ENCODE measurements at regions not wholly inside any gene's neighbourhood (a gene's known extent, or its start where the extent isn't known, plus 50 kb on each side); places are given as distances from the start of the nearest gene placed in this dataset.

- no peaks in the 10 kb centered on the region for H3K79me2 ChIP-seq (ENCODE audit: insufficient read depth, low read depth)
- no peak overlapping the region for H3K4me3 ChIP-seq (IDR thresholded peaks at IDR 0.05; ENCODE audit: insufficient read depth, low read depth, low read length)
- no peaks in the 10 kb centered on the region for H4K20me1 ChIP-seq (ENCODE audit: insufficient read depth)
- no peak overlapping the region for H3K4me2 ChIP-seq
- TF ChIP-seq, protein P1, sequence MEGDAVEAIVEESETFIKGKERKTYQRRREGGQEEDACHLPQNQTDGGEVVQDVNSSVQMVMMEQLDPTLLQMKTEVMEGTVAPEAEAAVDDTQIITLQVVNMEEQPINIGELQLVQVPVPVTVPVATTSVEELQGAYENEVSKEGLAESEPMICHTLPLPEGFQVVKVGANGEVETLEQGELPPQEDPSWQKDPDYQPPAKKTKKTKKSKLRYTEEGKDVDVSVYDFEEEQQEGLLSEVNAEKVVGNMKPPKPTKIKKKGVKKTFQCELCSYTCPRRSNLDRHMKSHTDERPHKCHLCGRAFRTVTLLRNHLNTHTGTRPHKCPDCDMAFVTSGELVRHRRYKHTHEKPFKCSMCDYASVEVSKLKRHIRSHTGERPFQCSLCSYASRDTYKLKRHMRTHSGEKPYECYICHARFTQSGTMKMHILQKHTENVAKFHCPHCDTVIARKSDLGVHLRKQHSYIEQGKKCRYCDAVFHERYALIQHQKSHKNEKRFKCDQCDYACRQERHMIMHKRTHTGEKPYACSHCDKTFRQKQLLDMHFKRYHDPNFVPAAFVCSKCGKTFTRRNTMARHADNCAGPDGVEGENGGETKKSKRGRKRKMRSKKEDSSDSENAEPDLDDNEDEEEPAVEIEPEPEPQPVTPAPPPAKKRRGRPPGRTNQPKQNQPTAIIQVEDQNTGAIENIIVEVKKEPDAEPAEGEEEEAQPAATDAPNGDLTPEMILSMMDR (conservative IDR thresholded peaks at IDR 0.05; ENCODE audit: low read depth, low read length) = no peak
- H3K9ac ChIP-seq = no peak overlapping the region
- no peaks in the 10 kb centered on the region for H3K4me1 ChIP-seq (ENCODE audit: low read depth, poor library complexity, severe bottlenecking)
- H2AFZ ChIP-seq (ENCODE audit: low read depth) = no peak overlapping the region
- no peak overlapping the region for H3K27ac ChIP-seq
- H3K27me3 ChIP-seq (ENCODE audit: insufficient read depth, low read depth) = no peaks in the 10 kb centered on the region
- no peaks in the 10 kb centered on the region for H3K36me3 ChIP-seq (ENCODE audit: insufficient read depth)
These were observed 393.1 kb downstream of the TAF11L14 start for GRCh38 chr5:18027241-18027867.

DNA sequence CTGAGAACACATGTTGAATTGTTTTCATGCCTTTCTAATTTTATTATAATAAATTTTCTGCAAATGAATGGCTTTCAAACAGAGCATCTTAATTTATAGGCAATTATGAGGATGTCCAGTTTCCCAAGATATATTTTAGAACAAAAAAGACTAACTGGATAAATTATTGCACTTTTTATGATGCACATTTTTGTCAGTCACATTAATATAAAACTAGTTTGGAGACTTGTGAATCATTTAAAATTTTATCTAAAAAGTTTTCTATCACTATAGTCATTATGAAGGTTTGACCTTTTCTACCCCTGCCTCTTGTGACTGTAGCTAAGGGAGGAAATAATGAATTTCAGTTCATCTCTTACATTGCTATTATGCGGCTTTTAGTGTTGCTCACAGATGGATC lies 393.8 kb downstream of the TAF11L14 start:
- TF ChIP-seq, protein P1 (conservative IDR thresholded peaks at IDR 0.05; ENCODE audit: low read depth, low read length) = no peak
- H3K27me3 ChIP-seq (ENCODE audit: insufficient read depth, low read depth) = no peaks in the 10 kb centered on the region
- H3K79me2 ChIP-seq (ENCODE audit: insufficient read depth, low read depth) = no peaks in the 10 kb centered on the region
- H3K4me1 ChIP-seq (ENCODE audit: low read depth, poor library complexity, severe bottlenecking) = no peaks in the 10 kb centered on the region
- H2AFZ ChIP-seq (ENCODE audit: low read depth) = no peak overlapping the region
- H3K36me3 ChIP-seq (ENCODE audit: insufficient read depth) = no peaks in the 10 kb centered on the region
- no peak overlapping the region for H3K4me3 ChIP-seq (IDR thresholded peaks at IDR 0.05; ENCODE audit: insufficient read depth, low read depth, low read length)
- H3K4me2 ChIP-seq = no peak overlapping the region
- H3K9ac ChIP-seq = no peak overlapping the region
- H4K20me1 ChIP-seq (ENCODE audit: insufficient read depth) = no peaks in the 10 kb centered on the region
- no peak overlapping the region for H3K27ac ChIP-seq

GRCh38 chr5:18032744-18033143 lies 398.5 kb downstream of the TAF11L14 start:
- Histone ChIP-seq H3K79me2 (ENCODE audit: insufficient read depth, low read depth) (no peaks in the 10 kb centered on the region), H3K27ac (no peak overlapping the region), H2AFZ (ENCODE audit: low read depth) (no peak overlapping the region), H3K27me3 (ENCODE audit: insufficient read depth, low read depth) (no peaks in the 10 kb centered on the region), H4K20me1 (ENCODE audit: insufficient read depth) (no peaks in the 10 kb centered on the region), H3K4me2 (no peak overlapping the region), H3K9ac (no peak overlapping the region), H3K4me3 (IDR thresholded peaks at IDR 0.05; ENCODE audit: insufficient read depth, low read depth, low read length) (no peak overlapping the region), H3K36me3 (ENCODE audit: insufficient read depth) (no peaks in the 10 kb centered on the region), H3K4me1 (ENCODE audit: low read depth, poor library complexity, severe bottlenecking) (no peaks in the 10 kb centered on the region)
- TF ChIP-seq, protein P1 (conservative IDR thresholded peaks at IDR 0.05; ENCODE audit: low read depth, low read length) = no peak

DNA sequence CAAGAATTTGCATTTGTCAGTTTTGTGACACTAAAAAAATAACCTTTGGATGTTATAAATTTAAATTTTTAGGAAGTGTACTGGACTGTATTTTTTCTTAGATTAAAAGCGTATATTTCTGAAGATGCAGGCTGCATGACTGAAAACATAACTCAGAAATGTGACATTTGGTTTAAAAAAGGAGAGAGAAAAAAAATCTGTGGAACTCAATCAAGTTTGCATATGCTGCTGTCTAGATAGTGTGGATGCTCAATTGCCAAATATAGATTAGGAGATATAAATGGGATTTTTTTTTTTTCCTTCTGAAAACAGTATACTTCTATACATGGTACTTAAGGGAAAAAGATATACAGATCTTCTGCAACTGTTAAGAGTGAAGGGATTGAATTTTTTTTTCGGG lies 402.3 kb downstream of the TAF11L14 start:
- TF ChIP-seq, protein P1 (conservative IDR thresholded peaks at IDR 0.05; ENCODE audit: low read depth, low read length) = no peak
- no peaks in the 10 kb centered on the region for H3K79me2 ChIP-seq (ENCODE audit: insufficient read depth, low read depth)
- H3K27ac ChIP-seq = no peak overlapping the region
- no peaks in the 10 kb centered on the region for H3K36me3 ChIP-seq (ENCODE audit: insufficient read depth)
- H3K9ac ChIP-seq = no peak overlapping the region
- H3K4me1 ChIP-seq (ENCODE audit: low read depth, poor library complexity, severe bottlenecking) = no peaks in the 10 kb centered on the region
- H2AFZ ChIP-seq (ENCODE audit: low read depth) = no peak overlapping the region
- no peak overlapping the region for H3K4me2 ChIP-seq
- no peaks in the 10 kb centered on the region for H3K27me3 ChIP-seq (ENCODE audit: insufficient read depth, low read depth)
- no peak overlapping the region for H3K4me3 ChIP-seq (IDR thresholded peaks at IDR 0.05; ENCODE audit: insufficient read depth, low read depth, low read length)
- no peaks in the 10 kb centered on the region for H4K20me1 ChIP-seq (ENCODE audit: insufficient read depth)
